AG10803 (cell line): ENCODE measurements at regions not wholly inside any gene's neighbourhood (a gene's known extent, or its start where the extent isn't known, plus 50 kb on each side); places are given as distances from the start of the nearest gene placed in this dataset.

Experiments used
- DNase-seq: peaks from one replicate; pipeline ENCODE4 v3.0.0; 2010; ENCODE audit warnings: low read depth
- H3K4me3 ChIP-seq: 2 replicates; pipeline ENCODE4 v1.5.1; 2011; ENCODE audit warnings: mild to moderate bottlenecking, low read length, control low read depth
- TF ChIP-seq, protein P1 (sequence below): conservative IDR thresholded peaks from 2 replicates; pipeline ENCODE4 v1.5.1; 2011; ENCODE audit warnings: mild to moderate bottlenecking, low read length, control low read depth, inconsistent platforms

DNA sequence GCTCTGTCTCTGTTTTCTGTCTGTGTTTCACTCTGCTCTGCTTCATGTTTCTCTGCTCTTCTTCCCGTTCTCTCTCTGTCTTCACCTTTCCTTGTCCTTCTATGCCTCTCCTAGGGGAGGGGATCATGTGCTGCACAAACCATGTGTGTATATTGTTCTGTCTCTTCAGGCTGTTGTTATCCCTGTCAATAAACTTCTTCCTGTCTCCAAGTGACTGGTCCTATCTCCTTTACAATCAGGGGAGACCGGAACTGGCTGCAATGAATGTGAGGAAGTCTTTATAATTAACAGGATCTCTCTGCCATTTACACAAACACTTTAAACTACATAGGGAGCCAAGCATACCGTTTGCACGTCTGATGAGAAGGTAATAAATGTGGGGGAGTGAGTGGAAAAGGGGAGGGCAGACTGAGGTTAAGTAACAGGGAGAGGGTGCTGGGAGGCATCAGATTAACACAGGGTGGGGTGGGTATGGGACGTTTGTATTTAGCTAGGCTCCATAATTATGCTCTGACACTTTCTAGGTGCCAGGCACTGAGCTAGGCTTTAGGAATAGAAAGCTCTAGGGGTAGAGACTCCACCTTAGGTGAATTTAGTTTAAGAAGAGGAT is 626.1 kb downstream of the DHX35 start:
- no peak for DNase-seq
- TF ChIP-seq, protein P1, sequence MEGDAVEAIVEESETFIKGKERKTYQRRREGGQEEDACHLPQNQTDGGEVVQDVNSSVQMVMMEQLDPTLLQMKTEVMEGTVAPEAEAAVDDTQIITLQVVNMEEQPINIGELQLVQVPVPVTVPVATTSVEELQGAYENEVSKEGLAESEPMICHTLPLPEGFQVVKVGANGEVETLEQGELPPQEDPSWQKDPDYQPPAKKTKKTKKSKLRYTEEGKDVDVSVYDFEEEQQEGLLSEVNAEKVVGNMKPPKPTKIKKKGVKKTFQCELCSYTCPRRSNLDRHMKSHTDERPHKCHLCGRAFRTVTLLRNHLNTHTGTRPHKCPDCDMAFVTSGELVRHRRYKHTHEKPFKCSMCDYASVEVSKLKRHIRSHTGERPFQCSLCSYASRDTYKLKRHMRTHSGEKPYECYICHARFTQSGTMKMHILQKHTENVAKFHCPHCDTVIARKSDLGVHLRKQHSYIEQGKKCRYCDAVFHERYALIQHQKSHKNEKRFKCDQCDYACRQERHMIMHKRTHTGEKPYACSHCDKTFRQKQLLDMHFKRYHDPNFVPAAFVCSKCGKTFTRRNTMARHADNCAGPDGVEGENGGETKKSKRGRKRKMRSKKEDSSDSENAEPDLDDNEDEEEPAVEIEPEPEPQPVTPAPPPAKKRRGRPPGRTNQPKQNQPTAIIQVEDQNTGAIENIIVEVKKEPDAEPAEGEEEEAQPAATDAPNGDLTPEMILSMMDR = no peak
- H3K4me3 ChIP-seq = no peak overlapping the region

DNA sequence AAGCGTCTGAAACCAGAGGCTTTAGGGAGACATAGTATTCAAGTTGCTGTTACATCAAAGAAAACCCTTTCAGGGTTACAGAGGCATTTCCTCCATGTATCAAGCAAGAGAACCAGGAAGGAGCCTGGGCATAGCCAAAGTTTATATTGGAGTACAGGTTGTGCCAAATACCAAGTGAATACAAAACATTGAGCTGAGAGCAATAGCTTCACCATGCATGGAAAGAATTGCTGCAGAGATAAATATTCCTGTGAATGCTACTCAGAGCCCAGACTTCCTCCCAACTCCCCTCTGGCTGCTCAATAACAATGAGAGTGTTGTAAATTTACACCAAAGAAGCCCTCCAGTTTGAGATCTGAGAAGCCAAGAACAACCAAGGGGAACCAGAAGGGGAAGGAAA is 618.9 kb downstream of the DHX35 start:
- no peak for DNase-seq
- TF ChIP-seq, protein P1 = no peak
- no peak overlapping the region for H3K4me3 ChIP-seq

GRCh38 chr20:39576771-39577170 is 614.6 kb downstream of the DHX35 start:
- H3K4me3 ChIP-seq = no peak overlapping the region
- TF ChIP-seq, protein P1 = no peak
- DNase-seq = no peak

DNA sequence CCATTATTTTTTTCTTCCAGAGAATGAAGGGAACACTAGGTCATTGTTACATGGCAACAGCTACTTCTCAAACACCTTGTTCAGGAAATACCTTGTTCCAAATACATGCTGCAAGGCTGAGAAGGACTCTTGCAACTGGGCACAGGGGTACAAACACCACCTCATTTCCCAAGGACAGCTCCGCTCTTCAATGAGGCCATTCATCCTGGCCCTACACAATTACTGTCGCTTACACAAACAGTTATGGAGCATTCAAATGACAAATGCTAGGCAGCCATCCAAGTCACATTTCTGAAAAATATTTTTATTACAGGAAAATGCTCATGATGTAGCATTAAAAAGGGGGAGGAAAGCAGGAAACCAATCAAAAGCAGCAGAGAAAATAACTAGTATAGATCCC is 611.9 kb downstream of the DHX35 start:
- no peak overlapping the region for H3K4me3 ChIP-seq
- TF ChIP-seq, protein P1 = no peak
- no peak for DNase-seq

- DNase-seq = no peak
- no peak overlapping the region for H3K4me3 ChIP-seq
- TF ChIP-seq, protein P1 = no peak
These were observed 609.0 kb downstream of the DHX35 start for GRCh38 chr20:39571171-39571570.

DNA sequence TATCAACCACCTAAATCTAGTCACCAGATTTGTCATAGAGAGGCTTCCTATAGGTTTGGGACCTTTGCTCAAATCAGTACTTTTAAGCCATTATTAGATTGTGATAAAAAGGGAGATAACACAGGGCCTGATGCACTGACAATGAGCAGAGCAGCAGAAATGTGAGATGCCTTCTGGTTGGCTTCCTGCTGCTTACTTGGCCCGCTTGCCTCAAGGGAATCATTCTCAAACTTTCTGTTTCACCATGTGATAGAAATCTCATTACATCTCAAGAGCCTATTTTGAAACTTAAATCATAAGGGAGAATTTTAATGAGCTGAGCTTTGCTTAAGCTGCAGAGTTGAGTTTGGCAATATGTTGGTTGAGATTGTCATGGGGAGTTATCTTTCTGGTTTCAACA is 606.0 kb downstream of the DHX35 start:
- TF ChIP-seq, protein P1 = no peak
- no peak overlapping the region for H3K4me3 ChIP-seq
- DNase-seq = no peak

GRCh38 chr20:39563349-39563748 is 601.2 kb downstream of the DHX35 start:
- no peak for DNase-seq
- H3K4me3 ChIP-seq = no peak overlapping the region
- TF ChIP-seq, protein P1 = no peak
